HCT116 (cell line): ENCODE measurements at regions not wholly inside any gene's neighbourhood (a gene's known extent, or its start where the extent isn't known, plus 50 kb on each side); places are given as distances from the start of the nearest gene placed in this dataset.

Source experiments
- ATAC-seq: fragments of 200-7000 bp; cut with Tn5 transposase; 2 replicates; pipeline ENCODE4 v1.9.1; 2020; ENCODE audit warnings: mild to moderate bottlenecking, moderate library complexity
- BruUV-seq: library from RNA; stranded (reverse); fragments of 400-500 nt; replicated peaks from 2 replicates; lab custom pipeline; 2021; lab: Mats Ljungman, UMichigan
- CTCF ChIA-PET: fragments of 300-600 bp; sonication (Branson Sonifier 250); formaldehyde crosslinking; loops from one replicate; lab custom pipeline; 2021; ENCODE audit warnings: antibody characterized with exemption; lab: Charles Lee
- POLR2A ChIA-PET: fragments of 300-600, 350-600 bp; sonication (Branson Sonifier 250); formaldehyde crosslinking; loops from one replicate; lab custom pipeline; 2021; ENCODE audit warnings: antibody characterized with exemption; lab: Charles Lee
- RAD21 ChIA-PET, 2 experiments: fragments of 300-600 bp; sonication (Branson Sonifier 250); formaldehyde crosslinking; loops; one replicate each; lab custom pipeline; 2023; ENCODE audit warnings: low total read pairs in 2 of 2; ENCODE audit not compliant: uncharacterized antibody in 2 of 2, unreplicated experiment in 2 of 2, low non-redundant PET in 1 of 2; lab: Charles Lee
- DNase-seq: peaks from one replicate; pipeline ENCODE4 v3.0.0-alpha.2; 2010; ENCODE audit warnings: low read depth, low spot score
- H2AFZ ChIP-seq: fragments of 200-600 bp; shearing (Covaris generic), sonication (generic); 2 replicates; pipeline ENCODE4 v1.6.1; 2017; ENCODE audit warnings: low read depth, mixed run types, mixed read lengths, antibody characterized with exemption, low read length; ENCODE audit not compliant: poor library complexity, severe bottlenecking
- H3K27ac ChIP-seq: 2 replicates; pipeline ENCODE4 v1.5.1; 2012; ENCODE audit warnings: low read depth, low read length
- H3K27me3 ChIP-seq: fragments of 200-600 bp; sonication (generic); 2 replicates; pipeline ENCODE4 v1.6.1; 2016; ENCODE audit warnings: mixed run types, low read length, mixed read lengths; ENCODE audit not compliant: insufficient read depth
- H3K36me3 ChIP-seq, 2 experiments: fragments of 200-500 bp in 1 of 2; fragments of 200-600 bp in 1 of 2; sonication (Bioruptor generic) in 1 of 2; sonication (generic) in 1 of 2; 2 replicates each; pipeline versions ENCODE4 v1.5.1 to v1.6.1; 2014 to 2016; ENCODE audit warnings: low read length in 2 of 2, inconsistent platforms in 1 of 2, mixed read lengths in 1 of 2, mixed run types in 1 of 2; ENCODE audit not compliant: insufficient read depth in 2 of 2, control insufficient read depth in 1 of 2
- H3K4me1 ChIP-seq, 2 experiments: fragments of 200-600 bp in 1 of 2; sonication (generic) in 1 of 2; 2 replicates each; pipeline versions ENCODE4 v1.5.1 to v1.6.1; 2012 to 2017; ENCODE audit warnings: low read length in 2 of 2, inconsistent platforms in 1 of 2, mild to moderate bottlenecking in 1 of 2, mixed read lengths in 1 of 2, mixed run types in 1 of 2, moderate library complexity in 1 of 2; ENCODE audit not compliant: insufficient read depth in 2 of 2, control insufficient read depth in 1 of 2
- H3K4me2 ChIP-seq: fragments of 200-600 bp; sonication (generic); 2 replicates; pipeline ENCODE4 v1.6.1; 2017; ENCODE audit warnings: mixed run types, low read length, mixed read lengths
- H3K4me3 ChIP-seq, 2 experiments: fragments of 200-600 bp in 1 of 2; sonication (generic) in 1 of 2; replicated peaks in 1 of 2; 2 replicates each; pipeline ENCODE4 v1.5.1; 2011 to 2016; ENCODE audit warnings: low read length in 2 of 2, control low read depth in 1 of 2, low read depth in 1 of 2, mild to moderate bottlenecking in 1 of 2, mixed read lengths in 1 of 2, mixed run types in 1 of 2
- H3K79me2 ChIP-seq: fragments of 200-600 bp; sonication (generic); 2 replicates; pipeline ENCODE4 v1.6.1; 2017; ENCODE audit warnings: mild to moderate bottlenecking, mixed run types, low read length, moderate library complexity, mixed read lengths; ENCODE audit not compliant: insufficient read depth
- H3K9ac ChIP-seq: fragments of 200-600 bp; sonication (generic); 2 replicates; pipeline ENCODE4 v1.6.1; 2016; ENCODE audit warnings: low read length, mixed read lengths
- H3K9me2 ChIP-seq: fragments of 200-600 bp; sonication (generic), shearing (Covaris generic); 2 replicates; pipeline ENCODE4 v1.6.1; 2017; ENCODE audit warnings: mixed run types, mild to moderate bottlenecking, moderate library complexity; ENCODE audit not compliant: insufficient read depth
- H3K9me3 ChIP-seq, 2 experiments: fragments of 200-500 bp in 1 of 2; fragments of 200-600 bp in 1 of 2; sonication (Bioruptor generic) in 1 of 2; sonication (generic) in 1 of 2; 2 replicates each; pipeline ENCODE4 v1.6.1; 2014 to 2017; ENCODE audit warnings: low read length in 2 of 2, mixed read lengths in 2 of 2, inconsistent platforms in 1 of 2, low read depth in 1 of 2, mild to moderate bottlenecking in 1 of 2, mixed run types in 1 of 2, moderate library complexity in 1 of 2; ENCODE audit not compliant: control insufficient read depth in 1 of 2, insufficient read depth in 1 of 2
- H4K20me1 ChIP-seq: fragments of 200-600 bp; sonication (generic), shearing (Covaris generic); 2 replicates; pipeline ENCODE4 v1.6.1; 2017; ENCODE audit warnings: mixed run types, mild to moderate bottlenecking, moderate library complexity; ENCODE audit not compliant: insufficient read depth
- CEBPB ChIP-seq: IDR thresholded peaks from 2 replicates; pipeline ENCODE4 v1.6.1; 2012; ENCODE audit warnings: low read depth
- EGR1 ChIP-seq: IDR thresholded peaks from 2 replicates; pipeline ENCODE4 v1.6.1; 2012; ENCODE audit warnings: low read depth
- FOSL1 ChIP-seq: IDR thresholded peaks from 2 replicates; pipeline ENCODE4 v1.6.1; 2012; ENCODE audit warnings: low read depth
- POLR2A ChIP-seq: IDR thresholded peaks from 2 replicates; pipeline ENCODE4 v1.7.0; 2011; ENCODE audit warnings: borderline replicate concordance; ENCODE audit not compliant: insufficient read depth, insufficient read length; ENCODE audit errors: extremely low read depth
- POLR2AphosphoS5 ChIP-seq: IDR thresholded peaks from 2 replicates; pipeline ENCODE4 v1.6.1; 2011; ENCODE audit warnings: mild to moderate bottlenecking, low read depth, low read length, moderate library complexity
- RAD21 ChIP-seq: IDR thresholded peaks from 2 replicates; pipeline ENCODE4 v1.6.1; 2012; ENCODE audit warnings: low read depth, mild to moderate bottlenecking
- SP1 ChIP-seq: IDR thresholded peaks from 2 replicates; pipeline ENCODE4 v1.6.1; 2012; ENCODE audit warnings: low read depth
- SRF ChIP-seq: IDR thresholded peaks from 2 replicates; pipeline ENCODE4 v1.6.1; 2012; ENCODE audit warnings: low read depth
- TCF7L2 ChIP-seq: IDR thresholded peaks from 2 replicates; pipeline ENCODE4 v1.7.0; 2011; ENCODE audit warnings: borderline replicate concordance, inconsistent platforms; ENCODE audit not compliant: insufficient read depth, insufficient read length; ENCODE audit errors: extremely low read depth
- YY1 ChIP-seq: IDR thresholded peaks from 2 replicates; pipeline ENCODE4 v1.6.1; 2011; ENCODE audit warnings: low read length, low read depth, moderate library complexity, mild to moderate bottlenecking; ENCODE audit not compliant: insufficient replicate concordance; ENCODE audit errors: extremely low read depth
- ZFX ChIP-seq: fragments of 450-650 bp; IDR thresholded peaks from 2 replicates; pipeline ENCODE4 v1.6.1; 2017
- ZNF274 ChIP-seq: fragments of 200-500 bp; sonication (Bioruptor generic); IDR thresholded peaks from 2 replicates; pipeline ENCODE4 v1.6.1; 2014; ENCODE audit warnings: mild to moderate bottlenecking, low read depth, low read length, inconsistent platforms
- intact Hi-C: fragments of 100-400 bp; cut with micrococcal nuclease; formaldehyde crosslinking; loops from 2 replicates; pipeline ENCODE4 v1.10.0; 2022
- TF ChIP-seq, protein P1 (sequence below), 3 experiments: fragments of 200-600 bp in 1 of 3; sonication (generic) in 1 of 3; IDR thresholded peaks in 2 of 3; conservative IDR thresholded peaks in 1 of 3; 2 replicates each; pipeline ENCODE4 v1.5.1; 2012 to 2017; ENCODE audit warnings: low read depth in 2 of 3, low read length in 2 of 3, antibody characterized with exemption in 1 of 3, borderline replicate concordance in 1 of 3, control low read depth in 1 of 3, mild to moderate bottlenecking in 1 of 3, mixed read lengths in 1 of 3, mixed run types in 1 of 3, moderate library complexity in 1 of 3; ENCODE audit not compliant: insufficient read depth in 1 of 3
- TF ChIP-seq, protein P2 (sequence below): IDR thresholded peaks from 2 replicates; pipeline ENCODE4 v1.6.1; 2012; ENCODE audit warnings: low read depth

DNA sequence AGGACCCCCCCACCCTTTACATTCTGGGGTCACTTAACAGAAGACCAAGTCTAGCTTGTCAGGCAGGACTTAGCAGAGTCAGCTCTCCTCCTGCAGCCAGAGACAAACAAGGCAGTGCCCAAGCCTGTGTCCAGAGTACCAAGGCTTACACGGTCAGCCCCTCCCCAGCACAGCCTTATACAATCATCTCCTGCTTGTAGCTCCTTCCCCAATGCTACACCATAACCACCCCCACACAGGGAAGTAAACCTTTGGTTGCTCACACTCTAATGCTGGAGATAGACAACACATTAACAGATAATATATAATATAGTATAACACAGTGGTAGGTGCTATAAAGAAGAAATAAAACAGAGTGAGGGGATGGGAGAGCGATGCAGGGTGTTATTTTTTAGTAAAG lies 175.4 kb upstream of the PWP1 start:
- Histone ChIP-seq H3K9ac (no peak overlapping the region), H3K4me3 (no peak overlapping the region), H3K27ac (no peak overlapping the region), H3K4me2 (no peak overlapping the region), H2AFZ (no peak overlapping the region), H3K36me3 (no peaks in the 10 kb centered on the region), H4K20me1 (no peaks in the 10 kb centered on the region), H3K9me3 (no peaks in the 10 kb centered on the region), H3K27me3 (no peaks in the 10 kb centered on the region), H3K9me2 (no peaks in the 10 kb centered on the region), H3K79me2 (no peaks in the 10 kb centered on the region), H3K4me1 (peaks cover under 1 to 4% of the 10 kb centered on the region in 2 experiments; a peak in 2 of 4 replicates)
- POLR2A ChIA-PET = no interaction called here
- RAD21 ChIA-PET = no interaction called here
- CTCF ChIA-PET = no interaction called here
- TF ChIP-seq FOSL1 = no peak
- no TSS peak for BruUV-seq
- ATAC-seq (no peak), DNase-seq (no peak)
- intact Hi-C loops = no loop called here

DNA sequence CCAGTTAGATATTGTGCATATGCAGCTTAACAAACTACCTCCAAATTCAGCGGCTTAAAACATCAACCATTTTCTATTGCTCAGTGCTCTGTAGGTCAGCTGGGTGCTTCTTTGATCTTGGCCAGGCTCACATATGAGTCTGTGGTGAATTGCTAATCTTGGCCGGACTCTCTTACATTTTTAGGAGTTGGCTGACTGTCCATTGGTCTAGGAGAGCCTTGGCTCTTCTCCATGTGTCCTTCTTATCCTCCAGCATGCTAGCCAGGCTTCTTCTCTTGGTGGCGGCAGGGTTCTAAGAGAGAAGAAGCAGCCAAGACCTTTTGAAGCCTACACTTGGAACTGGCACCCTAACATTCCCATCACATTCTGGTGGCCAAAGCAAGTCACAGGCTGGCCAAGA lies 174.3 kb upstream of the PWP1 start:
- POLR2A ChIA-PET = no interaction called here
- no peak for ATAC-seq
- Histone ChIP-seq H3K79me2 (no peaks in the 10 kb centered on the region), H3K9me3 (no peaks in the 10 kb centered on the region), H3K4me3 (no peak overlapping the region), H3K27ac (no peak overlapping the region), H3K27me3 (no peaks in the 10 kb centered on the region), H3K4me2 (no peak overlapping the region), H2AFZ (no peak overlapping the region), H3K4me1 (peaks cover 8 to 12% of the 10 kb centered on the region in 2 experiments), H3K9ac (no peak overlapping the region), H4K20me1 (no peaks in the 10 kb centered on the region), H3K36me3 (no peaks in the 10 kb centered on the region), H3K9me2 (no peaks in the 10 kb centered on the region)
- DNase-seq = no peak
- no TSS peak for BruUV-seq
- intact Hi-C loops = no loop called here
- CTCF ChIA-PET = no interaction called here
- RAD21 ChIA-PET = no interaction called here
- TF ChIP-seq SP1 (no peak), RAD21 (no peak), POLR2A (no peak), FOSL1 (no peak), EGR1 (no peak), ZNF274 (no peak), CEBPB (no peak), POLR2AphosphoS5 (no peak), SRF (no peak), YY1 (no peak), TCF7L2 (no peak), ZFX (no peak)
- TF ChIP-seq, protein P1, sequence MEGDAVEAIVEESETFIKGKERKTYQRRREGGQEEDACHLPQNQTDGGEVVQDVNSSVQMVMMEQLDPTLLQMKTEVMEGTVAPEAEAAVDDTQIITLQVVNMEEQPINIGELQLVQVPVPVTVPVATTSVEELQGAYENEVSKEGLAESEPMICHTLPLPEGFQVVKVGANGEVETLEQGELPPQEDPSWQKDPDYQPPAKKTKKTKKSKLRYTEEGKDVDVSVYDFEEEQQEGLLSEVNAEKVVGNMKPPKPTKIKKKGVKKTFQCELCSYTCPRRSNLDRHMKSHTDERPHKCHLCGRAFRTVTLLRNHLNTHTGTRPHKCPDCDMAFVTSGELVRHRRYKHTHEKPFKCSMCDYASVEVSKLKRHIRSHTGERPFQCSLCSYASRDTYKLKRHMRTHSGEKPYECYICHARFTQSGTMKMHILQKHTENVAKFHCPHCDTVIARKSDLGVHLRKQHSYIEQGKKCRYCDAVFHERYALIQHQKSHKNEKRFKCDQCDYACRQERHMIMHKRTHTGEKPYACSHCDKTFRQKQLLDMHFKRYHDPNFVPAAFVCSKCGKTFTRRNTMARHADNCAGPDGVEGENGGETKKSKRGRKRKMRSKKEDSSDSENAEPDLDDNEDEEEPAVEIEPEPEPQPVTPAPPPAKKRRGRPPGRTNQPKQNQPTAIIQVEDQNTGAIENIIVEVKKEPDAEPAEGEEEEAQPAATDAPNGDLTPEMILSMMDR (IDR thresholded peaks at IDR 0.05 in 2 of 3, conservative IDR thresholded peaks at IDR 0.05 in 1 of 3; ENCODE audit: borderline replicate concordance in 1 of 3, insufficient read depth in 1 of 3, low read depth in 2 of 3, low read length in 2 of 3) = no peak
- TF ChIP-seq, protein P2, sequence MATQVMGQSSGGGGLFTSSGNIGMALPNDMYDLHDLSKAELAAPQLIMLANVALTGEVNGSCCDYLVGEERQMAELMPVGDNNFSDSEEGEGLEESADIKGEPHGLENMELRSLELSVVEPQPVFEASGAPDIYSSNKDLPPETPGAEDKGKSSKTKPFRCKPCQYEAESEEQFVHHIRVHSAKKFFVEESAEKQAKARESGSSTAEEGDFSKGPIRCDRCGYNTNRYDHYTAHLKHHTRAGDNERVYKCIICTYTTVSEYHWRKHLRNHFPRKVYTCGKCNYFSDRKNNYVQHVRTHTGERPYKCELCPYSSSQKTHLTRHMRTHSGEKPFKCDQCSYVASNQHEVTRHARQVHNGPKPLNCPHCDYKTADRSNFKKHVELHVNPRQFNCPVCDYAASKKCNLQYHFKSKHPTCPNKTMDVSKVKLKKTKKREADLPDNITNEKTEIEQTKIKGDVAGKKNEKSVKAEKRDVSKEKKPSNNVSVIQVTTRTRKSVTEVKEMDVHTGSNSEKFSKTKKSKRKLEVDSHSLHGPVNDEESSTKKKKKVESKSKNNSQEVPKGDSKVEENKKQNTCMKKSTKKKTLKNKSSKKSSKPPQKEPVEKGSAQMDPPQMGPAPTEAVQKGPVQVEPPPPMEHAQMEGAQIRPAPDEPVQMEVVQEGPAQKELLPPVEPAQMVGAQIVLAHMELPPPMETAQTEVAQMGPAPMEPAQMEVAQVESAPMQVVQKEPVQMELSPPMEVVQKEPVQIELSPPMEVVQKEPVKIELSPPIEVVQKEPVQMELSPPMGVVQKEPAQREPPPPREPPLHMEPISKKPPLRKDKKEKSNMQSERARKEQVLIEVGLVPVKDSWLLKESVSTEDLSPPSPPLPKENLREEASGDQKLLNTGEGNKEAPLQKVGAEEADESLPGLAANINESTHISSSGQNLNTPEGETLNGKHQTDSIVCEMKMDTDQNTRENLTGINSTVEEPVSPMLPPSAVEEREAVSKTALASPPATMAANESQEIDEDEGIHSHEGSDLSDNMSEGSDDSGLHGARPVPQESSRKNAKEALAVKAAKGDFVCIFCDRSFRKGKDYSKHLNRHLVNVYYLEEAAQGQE = no peak
